ENCODE measurements at regions not wholly inside any gene's neighbourhood (a gene's known extent, or its start where the extent isn't known, plus 50 kb on each side); places are given as distances from the start of the nearest gene placed in this dataset.

DNA sequence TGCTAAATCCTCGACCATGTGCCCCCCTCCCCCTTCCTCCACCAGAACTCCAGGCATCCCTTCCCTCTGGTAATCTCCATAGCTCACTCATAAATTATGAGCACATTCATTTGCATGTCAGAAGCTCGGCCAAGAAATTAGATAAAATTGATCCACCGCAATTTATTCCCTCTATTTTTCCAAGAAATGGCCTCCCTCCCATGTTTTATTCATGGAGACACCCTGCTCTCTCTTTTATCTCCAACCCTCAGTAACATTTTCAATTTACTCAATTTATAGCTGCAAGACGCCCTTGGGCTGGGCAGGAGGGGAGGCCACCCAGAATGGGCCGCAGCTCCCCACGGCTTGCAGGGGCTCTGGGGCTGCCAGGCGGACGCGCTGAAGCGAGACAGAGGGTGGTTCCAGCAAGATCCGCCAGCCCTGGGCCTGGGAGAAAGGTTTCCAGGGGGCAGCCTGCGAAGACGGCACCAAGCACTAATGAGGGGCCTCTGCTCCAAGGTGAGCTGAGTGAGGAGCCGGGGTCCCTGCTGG lies 54.7 kb upstream of the ZNF423 start:
- TF ChIP-seq POLR2A (IDR thresholded peaks at IDR 0.05; ENCODE audit: low read depth, low read length) (no peak), SPI1 (IDR thresholded peaks at IDR 0.05; ENCODE audit: low read depth, low read length) (no peak), POLR2AphosphoS5 (IDR thresholded peaks at IDR 0.05; ENCODE audit: low read depth, low read length) (no peak), TAF1 (IDR thresholded peaks at IDR 0.05; ENCODE audit: low read depth, low read length) (no peak), PAX5 (IDR thresholded peaks at IDR 0.05; ENCODE audit: insufficient read depth, low read length, severe bottlenecking) (no peak)
